Activated gamma-delta T cell (primary cell): ENCODE measurements at regions not wholly inside any gene's neighbourhood (a gene's known extent, or its start where the extent isn't known, plus 50 kb on each side); places are given as distances from the start of the nearest gene placed in this dataset.

Experiments used
- DNase-seq: peaks from one replicate; lab custom pipeline; 2025; lab: John Stamatoyannopoulos, UW

- DNase-seq = no peak
Measured at GRCh38 chr6:94372229-94372628, 952.9 kb upstream of the EPHA7 start.

GRCh38 chr6:94367316-94367715, 948.0 kb upstream of the EPHA7 start:
- no peak for DNase-seq

DNA sequence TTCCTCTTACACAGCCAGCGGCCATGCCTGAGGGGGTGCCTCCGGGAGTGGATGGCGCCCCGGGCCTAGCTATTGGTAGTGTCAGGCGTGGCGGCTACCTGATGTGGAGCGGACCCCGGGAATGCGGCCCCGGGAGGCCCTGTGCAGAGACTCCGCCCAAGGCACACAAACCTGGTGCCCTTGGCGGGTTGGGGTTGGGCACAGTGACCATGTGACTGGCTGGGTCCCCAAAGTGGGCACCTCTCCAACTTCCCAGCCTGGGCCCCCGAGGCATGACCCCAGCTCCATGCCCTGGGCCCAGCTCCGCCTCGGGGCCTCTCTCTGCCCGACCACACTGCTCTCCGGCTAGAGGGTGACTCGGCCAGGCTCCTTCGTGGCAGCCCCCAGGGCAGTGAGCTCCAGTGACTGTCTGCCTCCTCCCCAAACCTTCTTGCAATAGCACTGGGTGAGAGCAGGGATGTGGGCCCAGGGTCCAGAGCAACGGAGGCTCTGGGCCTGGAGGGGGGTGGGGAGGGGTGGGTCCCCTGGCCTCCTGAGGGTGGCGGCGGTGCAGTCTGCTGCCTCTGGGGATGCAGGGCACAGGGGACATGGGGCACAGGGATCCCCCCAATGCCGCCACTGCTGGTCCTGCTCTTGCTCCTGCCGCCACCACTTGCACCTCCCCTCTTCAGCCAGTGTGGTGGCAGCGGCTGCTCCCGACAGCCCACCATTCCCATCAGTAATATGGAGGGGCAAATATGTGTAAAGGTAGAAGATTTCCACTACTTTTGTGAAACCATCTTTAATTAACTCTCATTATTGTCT, 942.9 kb upstream of the EPHA7 start:
- no peak for DNase-seq

GRCh38 chr6:94361304-94362060, 942.1 kb upstream of the EPHA7 start:
- DNase-seq = no peak

DNA sequence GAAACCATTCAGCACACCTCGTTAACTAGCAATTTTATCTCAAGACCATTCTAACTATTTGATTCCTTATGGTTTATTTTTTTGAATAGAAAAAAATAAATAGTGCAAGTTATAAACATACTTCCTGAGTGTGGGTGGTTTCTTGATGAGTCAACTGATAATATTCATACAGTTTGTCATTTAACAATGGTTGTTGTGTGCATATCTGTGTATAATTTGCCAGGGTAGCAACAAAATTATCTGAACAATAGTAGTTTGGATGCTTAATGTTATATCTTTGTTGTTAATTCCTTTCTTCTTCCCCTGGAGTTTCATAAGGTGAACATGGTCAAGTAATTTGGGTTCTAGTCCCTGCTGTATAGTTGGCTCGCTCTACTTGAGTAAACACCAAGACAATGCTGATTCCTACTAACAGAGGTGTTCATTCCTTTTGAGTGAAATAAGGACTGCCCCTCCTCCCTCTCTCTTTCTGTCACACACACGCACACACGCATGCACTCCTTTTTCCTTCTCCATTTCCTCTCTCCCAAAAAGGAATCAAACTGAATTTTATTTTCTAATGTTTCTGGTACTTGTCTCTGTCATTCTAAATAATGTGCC, 938.1 kb upstream of the EPHA7 start:
- no peak for DNase-seq

- no peak for DNase-seq
Measured at GRCh38 chr6:94350833-94351232, 931.5 kb upstream of the EPHA7 start.

- no peak for DNase-seq
Measured at GRCh38 chr6:94349227-94349626, 929.9 kb upstream of the EPHA7 start.

GRCh38 chr6:94344866-94345265, 925.5 kb upstream of the EPHA7 start:
- no peak for DNase-seq

GRCh38 chr6:94341173-94341572, 921.8 kb upstream of the EPHA7 start:
- DNase-seq = no peak

DNA sequence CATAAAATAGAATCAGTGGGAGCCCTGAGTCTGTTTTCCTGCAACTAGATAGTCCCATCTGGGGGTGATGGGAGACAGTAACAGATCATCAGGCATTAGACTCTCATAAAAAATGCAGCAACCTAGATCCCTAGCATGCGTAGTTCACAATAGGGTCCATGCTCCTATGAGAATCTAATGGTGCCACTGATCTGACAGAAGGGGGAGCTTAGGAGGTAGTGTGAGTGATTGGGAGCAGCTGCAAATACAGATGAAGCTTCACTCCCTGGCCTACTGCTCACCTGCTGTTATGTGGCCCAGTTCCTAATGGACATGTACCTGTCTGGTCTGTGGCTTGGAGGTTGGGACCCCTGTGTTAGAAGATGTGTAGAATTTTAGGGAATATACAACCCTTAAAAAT, 904.5 kb upstream of the EPHA7 start:
- no peak for DNase-seq

DNA sequence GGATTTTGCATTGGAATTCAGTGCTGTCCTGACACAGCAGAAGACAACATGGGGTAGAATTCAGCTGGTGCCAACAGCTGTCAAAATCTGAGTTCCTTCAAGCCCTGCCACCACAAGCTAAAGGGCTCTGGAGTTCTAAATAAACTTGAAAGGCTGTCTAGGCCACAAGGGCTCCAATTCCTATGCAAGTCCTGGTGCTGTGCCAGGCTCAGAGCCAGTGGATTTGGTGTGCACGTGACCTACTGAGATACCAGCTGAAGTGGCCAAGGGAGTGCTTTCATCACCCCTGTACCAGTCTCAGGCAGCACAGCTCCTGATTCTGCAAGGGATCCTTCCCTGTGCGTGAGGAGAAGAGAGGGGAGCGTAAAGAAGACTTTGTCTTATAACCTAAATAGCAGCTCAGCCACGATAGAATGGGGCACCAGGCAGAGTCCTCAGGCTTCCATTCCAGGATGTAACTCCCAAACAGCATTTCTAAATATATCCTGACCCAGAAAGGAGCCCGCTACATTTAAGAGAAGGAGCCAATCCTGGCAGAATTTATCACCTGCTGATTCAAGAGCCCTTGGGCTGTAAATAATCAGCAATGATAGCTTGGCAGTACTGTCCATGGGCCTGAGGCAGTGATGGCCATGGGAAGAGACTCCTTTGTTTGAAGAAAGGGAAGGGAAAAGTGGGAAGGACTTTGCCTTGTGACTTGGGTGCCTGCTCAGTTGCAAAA, 881.2 kb upstream of the EPHA7 start:
- no peak for DNase-seq

DNA sequence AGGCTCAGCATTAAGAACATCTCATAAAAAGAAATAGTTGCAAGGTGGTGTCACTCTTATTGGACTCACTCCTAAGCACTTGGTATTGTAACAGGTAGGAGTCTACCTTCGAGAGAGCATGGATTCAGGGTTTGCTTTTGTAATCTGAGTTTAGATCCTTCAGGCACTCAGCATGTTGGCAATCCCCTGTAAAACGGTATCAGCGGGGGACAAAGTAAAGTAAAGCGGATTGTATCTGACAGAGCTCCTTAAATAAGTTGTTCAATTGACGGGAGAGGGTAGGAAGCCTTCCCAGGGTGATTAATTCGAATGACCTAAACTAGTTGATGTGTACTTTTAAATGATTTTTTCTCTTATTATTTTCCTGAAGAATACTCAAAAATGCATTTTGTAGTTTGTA, 869.8 kb upstream of the EPHA7 start:
- no peak for DNase-seq

- DNase-seq = no peak
Measured at GRCh38 chr6:94278146-94278545, 858.8 kb upstream of the EPHA7 start.

- DNase-seq = no peak
Measured at GRCh38 chr6:94272327-94272726, 853.0 kb upstream of the EPHA7 start.

- no peak for DNase-seq
Measured at GRCh38 chr6:94270091-94270948, 851.0 kb upstream of the EPHA7 start.

- DNase-seq = no peak
Measured at GRCh38 chr6:94269256-94269655, 849.9 kb upstream of the EPHA7 start.

DNA sequence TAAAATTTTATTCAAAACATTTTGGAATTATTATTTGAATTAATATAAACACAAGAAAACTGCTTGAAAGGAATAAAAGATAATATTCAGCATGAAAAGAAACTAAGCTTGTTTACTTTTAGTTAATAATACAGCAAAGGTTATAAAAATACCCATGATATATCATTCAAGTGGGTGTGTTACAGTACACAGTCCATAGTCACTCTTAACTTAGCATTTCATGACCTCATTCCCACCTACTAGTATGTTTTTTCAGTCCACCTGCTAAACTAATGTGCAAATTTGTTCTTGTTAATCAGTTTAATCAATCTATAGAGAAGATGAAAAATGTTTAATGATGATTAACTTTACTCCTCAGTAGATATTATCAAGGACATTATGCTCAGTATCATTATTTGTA, 841.4 kb upstream of the EPHA7 start:
- no peak for DNase-seq

DNA sequence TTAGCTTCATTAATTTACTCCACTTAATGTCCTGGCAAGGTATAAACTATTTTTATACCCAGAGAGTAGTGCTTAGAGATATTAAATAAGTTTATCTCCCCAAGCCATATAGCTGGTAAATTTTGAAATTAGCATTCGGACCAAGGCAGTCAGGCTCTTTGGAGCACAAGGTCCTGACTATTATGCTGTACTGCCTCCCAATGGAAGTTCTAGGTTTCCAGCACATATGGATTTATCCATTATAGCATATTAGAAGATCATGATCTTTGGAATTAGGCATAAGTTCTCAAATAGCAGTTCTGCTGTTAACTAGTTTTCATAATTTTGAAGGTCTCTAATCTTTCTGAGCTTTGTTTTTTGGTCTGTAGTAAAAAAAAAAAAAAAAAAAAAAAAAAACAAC, 835.3 kb upstream of the EPHA7 start:
- DNase-seq = no peak

- no peak for DNase-seq
Measured at GRCh38 chr6:94251878-94252277, 832.5 kb upstream of the EPHA7 start.

- no peak for DNase-seq
Measured at GRCh38 chr6:94245395-94245794, 826.0 kb upstream of the EPHA7 start.

DNA sequence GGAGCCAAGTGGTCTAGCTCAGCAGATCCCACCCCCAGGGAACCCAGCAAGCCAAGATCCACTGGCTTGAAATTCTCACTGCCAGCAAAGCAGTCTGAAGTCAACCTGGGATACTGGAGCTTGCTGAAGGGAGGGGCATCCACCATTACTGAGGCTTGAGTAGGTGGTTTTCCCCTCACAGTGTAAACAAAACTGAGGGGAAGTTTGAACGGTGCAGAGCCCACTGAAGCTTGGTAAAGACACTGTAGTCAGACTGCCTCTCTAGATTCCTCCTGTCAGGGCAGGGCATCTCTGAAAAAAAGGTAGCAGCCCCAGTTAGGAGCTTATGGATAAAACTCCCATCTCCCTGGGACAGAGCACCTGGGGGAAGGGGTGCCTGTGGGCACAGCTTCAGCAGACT, 819.5 kb upstream of the EPHA7 start:
- DNase-seq = no peak
